ENCODE measurements at regions not wholly inside any gene's neighbourhood (a gene's known extent, or its start where the extent isn't known, plus 50 kb on each side); places are given as distances from the start of the nearest gene placed in this dataset.

GRCh38 chr13:89497658-89498057, 1826.5 kb downstream of the SLITRK5 start:
- no peak overlapping the region for H3K4me3 Mint-ChIP-seq
- no peaks in the 10 kb centered on the region for H3K4me1 Mint-ChIP-seq
- ChIA-PET POLR2A (no interaction called here), CTCF (no interaction called here)
- H3K27ac Mint-ChIP-seq = no peak overlapping the region
- H3K36me3 Mint-ChIP-seq (ENCODE audit: low read depth) = no peaks in the 10 kb centered on the region
- intact Hi-C loops (cut with micrococcal nuclease) = no loop called here
- no peaks in the 10 kb centered on the region for H3K27me3 Mint-ChIP-seq
- ATAC-seq (ENCODE audit: low read depth) = no peak
- DNase-seq = no peak
- peaks cover 10% of the 10 kb centered on the region for H3K9me3 Mint-ChIP-seq
- no peak for TF ChIP-seq CTCF (IDR thresholded peaks at IDR 0.05)

DNA sequence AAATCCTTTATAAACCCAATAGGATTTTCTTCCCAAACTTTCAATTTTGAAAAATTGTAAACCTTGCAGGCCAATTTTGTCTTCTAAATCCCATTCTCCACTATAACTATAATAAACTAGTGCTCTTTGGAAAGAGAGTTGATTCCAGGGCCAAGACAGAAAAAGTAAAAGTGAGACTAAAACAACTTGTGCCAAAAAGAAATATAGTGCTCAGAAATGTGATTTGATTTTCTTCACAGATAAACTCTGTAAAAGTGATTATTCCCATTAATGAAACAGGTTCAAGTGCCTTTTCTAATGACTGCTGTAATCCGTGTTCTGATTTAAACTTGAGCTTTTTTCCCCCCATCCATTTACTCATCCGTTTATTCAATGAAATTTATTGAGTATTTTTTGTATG, 1831.1 kb downstream of the SLITRK5 start:
- H3K36me3 Mint-ChIP-seq (ENCODE audit: low read depth) = no peaks in the 10 kb centered on the region
- H3K9me3 Mint-ChIP-seq = peaks cover 2% of the 10 kb centered on the region
- intact Hi-C loops (cut with micrococcal nuclease) = no loop called here
- ChIA-PET CTCF (no interaction called here), POLR2A (no interaction called here)
- H3K27ac Mint-ChIP-seq = no peak overlapping the region
- H3K27me3 Mint-ChIP-seq = no peaks in the 10 kb centered on the region
- no peak for ATAC-seq (ENCODE audit: low read depth)
- no peak for TF ChIP-seq CTCF (IDR thresholded peaks at IDR 0.05)
- no peak overlapping the region for H3K4me3 Mint-ChIP-seq
- DNase-seq = no peak
- H3K4me1 Mint-ChIP-seq = no peaks in the 10 kb centered on the region

DNA sequence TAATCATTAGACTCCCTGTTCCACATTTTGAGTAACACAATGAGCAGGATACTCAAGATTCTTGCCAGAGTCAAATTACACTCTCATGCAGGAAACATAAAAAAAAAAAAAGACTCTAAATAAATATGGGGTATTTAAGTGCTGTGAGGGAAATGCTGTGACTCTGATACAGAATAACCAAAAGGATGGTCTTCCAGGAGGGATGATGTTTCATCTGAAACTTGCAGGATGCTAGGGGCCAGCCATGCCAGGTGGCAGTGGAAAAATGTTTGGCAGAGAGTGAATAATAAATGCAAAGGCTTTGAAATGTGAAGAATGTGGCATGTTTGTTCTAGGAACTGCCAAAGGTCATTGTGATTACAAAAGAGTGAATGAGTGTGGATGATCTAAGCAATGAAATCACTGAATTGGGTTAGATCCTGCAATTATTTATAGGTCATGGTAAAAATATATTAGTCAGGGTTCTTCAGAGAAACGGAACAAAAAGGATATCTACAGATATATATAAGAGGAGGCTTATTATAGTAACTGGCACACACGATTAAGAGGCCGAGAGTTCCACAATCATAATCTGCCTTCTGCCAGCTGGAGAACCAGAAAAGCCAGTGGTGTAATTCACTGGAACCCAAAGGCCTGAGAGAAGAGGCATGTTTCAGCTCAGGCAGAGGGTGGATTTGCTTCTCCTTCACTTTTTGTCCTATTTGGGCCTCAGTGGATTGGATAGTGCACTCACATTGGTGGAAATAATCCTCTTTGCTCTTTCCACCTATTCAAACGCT, 1832.8 kb upstream of the MIR17HG start:
- Mint-ChIP-seq H3K9me3 (peaks cover 6% of the 10 kb centered on the region), H3K4me3 (no peak overlapping the region), H3K27me3 (no peaks in the 10 kb centered on the region), H3K4me1 (no peaks in the 10 kb centered on the region), H3K27ac (no peak overlapping the region), H3K36me3 (ENCODE audit: low read depth) (no peaks in the 10 kb centered on the region)
- ChIA-PET POLR2A (no interaction called here), CTCF (no interaction called here)
- no peak for TF ChIP-seq CTCF (IDR thresholded peaks at IDR 0.05)
- intact Hi-C loops (cut with micrococcal nuclease) = no loop called here
- DNase-seq (no peak), ATAC-seq (ENCODE audit: low read depth) (no peak)

- no peak overlapping the region for H3K27ac Mint-ChIP-seq
- DNase-seq (no peak), ATAC-seq (ENCODE audit: low read depth) (no peak)
- H3K9me3 Mint-ChIP-seq = peaks cover 5% of the 10 kb centered on the region
- H3K36me3 Mint-ChIP-seq (ENCODE audit: low read depth) = no peaks in the 10 kb centered on the region
- intact Hi-C loops (cut with micrococcal nuclease) = no loop called here
- TF ChIP-seq CTCF (IDR thresholded peaks at IDR 0.05) = no peak
- H3K4me1 Mint-ChIP-seq = no peaks in the 10 kb centered on the region
- POLR2A ChIA-PET = no interaction called here
- no peaks in the 10 kb centered on the region for H3K27me3 Mint-ChIP-seq
- H3K4me3 Mint-ChIP-seq = no peak overlapping the region
- CTCF ChIA-PET = no interaction called here
These were observed 1831.5 kb upstream of the MIR17HG start for GRCh38 chr13:89515948-89516347.

GRCh38 chr13:89518289-89519077, 1829.0 kb upstream of the MIR17HG start:
- Mint-ChIP-seq H3K36me3 (ENCODE audit: low read depth) (no peaks in the 10 kb centered on the region), H3K27ac (no peak overlapping the region), H3K9me3 (peaks cover 5% of the 10 kb centered on the region), H3K4me1 (no peaks in the 10 kb centered on the region), H3K4me3 (no peak overlapping the region), H3K27me3 (no peaks in the 10 kb centered on the region)
- POLR2A ChIA-PET = no interaction called here
- ATAC-seq (ENCODE audit: low read depth) (no peak), DNase-seq (no peak)
- TF ChIP-seq CTCF (IDR thresholded peaks at IDR 0.05) = no peak
- intact Hi-C loops (cut with micrococcal nuclease) = no loop called here
- CTCF ChIA-PET = no interaction called here
